WTC11 (cell line): ENCODE measurements at regions not wholly inside any gene's neighbourhood (a gene's known extent, or its start where the extent isn't known, plus 50 kb on each side); places are given as distances from the start of the nearest gene placed in this dataset.

Experiments
- ATAC-seq: fragments of 200-7000 bp; cut with Tn5 transposase; 2 replicates; pipeline ENCODE4 v1.10.0; 2021; ENCODE audit warnings: mild to moderate bottlenecking, moderate library complexity
- CTCF ChIA-PET: fragments of 300-600 bp; sonication (Branson Sonifier 250); formaldehyde crosslinking; loops from one replicate; lab custom pipeline; 2021; ENCODE audit warnings: antibody characterized with exemption; lab: Charles Lee
- POLR2A ChIA-PET: fragments of 350-600 bp; sonication (Branson Sonifier 250); formaldehyde crosslinking; loops from one replicate; lab custom pipeline; 2021; ENCODE audit warnings: antibody characterized with exemption; lab: Charles Lee
- DNase-seq: peaks from one replicate; pipeline ENCODE4 v3.0.0; 2021; ENCODE audit warnings: low spot score
- H3K27ac Mint-ChIP-seq: 2 replicates; pipeline ENCODE4 v1.8.0; 2021; ENCODE audit warnings: mixed read lengths
- H3K27me3 Mint-ChIP-seq: 2 replicates; pipeline ENCODE4 v1.8.0; 2021; ENCODE audit warnings: low read depth, mild to moderate bottlenecking, moderate library complexity, mixed read lengths
- H3K36me3 Mint-ChIP-seq: 2 replicates; pipeline ENCODE4 v1.8.0; 2021; ENCODE audit warnings: mixed read lengths
- H3K4me1 Mint-ChIP-seq: 2 replicates; pipeline ENCODE4 v1.8.0; 2022; ENCODE audit warnings: mixed read lengths
- H3K4me3 Mint-ChIP-seq: 2 replicates; pipeline ENCODE4 v1.8.0; 2021; ENCODE audit warnings: mild to moderate bottlenecking, moderate library complexity, mixed read lengths
- H3K9me3 Mint-ChIP-seq: 2 replicates; pipeline ENCODE4 v1.8.0; 2021; ENCODE audit warnings: mixed read lengths
- ARID4B ChIP-seq: sonication (generic); formaldehyde crosslinking; IDR thresholded peaks from 2 replicates; pipeline ENCODE4 v1.8.0; 2023; ENCODE audit warnings: missing genetic modification reagents, mild to moderate bottlenecking, borderline replicate concordance
- FOXK1 ChIP-seq: sonication (generic); formaldehyde crosslinking; IDR thresholded peaks from 2 replicates; pipeline ENCODE4 v1.8.0; 2022; ENCODE audit warnings: mild to moderate bottlenecking, moderate library complexity, missing genetic modification reagents
- GRHL2 ChIP-seq: fragments of 250-450 bp; sonication (Bioruptor Pico); IDR thresholded peaks from 2 replicates; pipeline ENCODE4 v1.8.0; 2022; ENCODE audit warnings: mild to moderate bottlenecking, moderate library complexity; ENCODE audit not compliant: insufficient replicate concordance, severe bottlenecking
- GTF2I ChIP-seq: fragments of 250-450 bp; sonication (Bioruptor Pico); conservative IDR thresholded peaks from 2 replicates; pipeline ENCODE4 v1.4.0; 2021; ENCODE audit warnings: mild to moderate bottlenecking
- JAZF1 ChIP-seq: fragments of 250-450 bp; sonication (Bioruptor Pico); IDR thresholded peaks from 2 replicates; pipeline ENCODE4 v1.9.0; 2021; ENCODE audit warnings: moderate library complexity, mild to moderate bottlenecking, inconsistent platforms
- NFYB ChIP-seq: sonication (generic); formaldehyde crosslinking; conservative IDR thresholded peaks from 2 replicates; pipeline ENCODE4 v1.8.0; 2022; ENCODE audit warnings: low read depth, missing genetic modification reagents
- NR1H2 ChIP-seq: sonication (generic); formaldehyde crosslinking; IDR thresholded peaks from 2 replicates; pipeline ENCODE4 v1.9.0; 2021; ENCODE audit warnings: mild to moderate bottlenecking, moderate library complexity, missing genetic modification reagents
- NR3C1 ChIP-seq: sonication (generic); formaldehyde crosslinking; conservative IDR thresholded peaks from 2 replicates; pipeline ENCODE4 v1.8.1; 2023; ENCODE audit warnings: low read depth, mild to moderate bottlenecking, missing genetic modification reagents
- ZNF281 ChIP-seq: sonication (generic); formaldehyde crosslinking; IDR thresholded peaks from 2 replicates; pipeline ENCODE4 v1.8.0; 2023; ENCODE audit warnings: mild to moderate bottlenecking, missing genetic modification reagents
- TF ChIP-seq, protein P1 (sequence below): sonication (generic); formaldehyde crosslinking; IDR thresholded peaks from 2 replicates; pipeline ENCODE4 v1.8.1; 2023; ENCODE audit warnings: mild to moderate bottlenecking, missing genetic modification reagents, borderline replicate concordance

DNA sequence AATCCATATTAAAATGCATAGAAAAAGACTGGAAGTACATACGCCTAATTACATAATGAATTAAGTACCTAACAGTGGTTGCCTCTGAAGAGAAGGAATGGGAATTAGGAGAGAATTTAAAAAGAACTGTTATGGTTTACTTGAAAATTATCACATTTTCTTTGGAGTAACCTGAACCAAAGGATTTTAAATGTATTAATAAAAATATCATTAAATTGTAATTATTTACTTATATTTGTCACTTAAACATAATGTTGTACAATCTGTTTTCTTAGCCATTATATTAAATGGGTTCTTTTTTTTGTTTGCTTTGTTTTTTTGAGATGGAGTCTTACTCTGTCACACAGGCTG lies 114.2 kb upstream of the SLC7A14 start:
- POLR2A ChIA-PET = no interaction called here

More for the DNA sequence above, 114.2 kb upstream of the SLC7A14 start:
- TF ChIP-seq GTF2I (CRISPR knock-in tag) (no peak), FOXK1 (CRISPR knock-in tag) (no peak), ARID4B (no peak), NR1H2 (CRISPR knock-in tag) (no peak), NR3C1 (CRISPR knock-in tag) (no peak), ZNF281 (CRISPR knock-in tag) (no peak), JAZF1 (CRISPR knock-in tag) (no peak), NFYB (no peak), GRHL2 (no peak)
- TF ChIP-seq, protein P1, sequence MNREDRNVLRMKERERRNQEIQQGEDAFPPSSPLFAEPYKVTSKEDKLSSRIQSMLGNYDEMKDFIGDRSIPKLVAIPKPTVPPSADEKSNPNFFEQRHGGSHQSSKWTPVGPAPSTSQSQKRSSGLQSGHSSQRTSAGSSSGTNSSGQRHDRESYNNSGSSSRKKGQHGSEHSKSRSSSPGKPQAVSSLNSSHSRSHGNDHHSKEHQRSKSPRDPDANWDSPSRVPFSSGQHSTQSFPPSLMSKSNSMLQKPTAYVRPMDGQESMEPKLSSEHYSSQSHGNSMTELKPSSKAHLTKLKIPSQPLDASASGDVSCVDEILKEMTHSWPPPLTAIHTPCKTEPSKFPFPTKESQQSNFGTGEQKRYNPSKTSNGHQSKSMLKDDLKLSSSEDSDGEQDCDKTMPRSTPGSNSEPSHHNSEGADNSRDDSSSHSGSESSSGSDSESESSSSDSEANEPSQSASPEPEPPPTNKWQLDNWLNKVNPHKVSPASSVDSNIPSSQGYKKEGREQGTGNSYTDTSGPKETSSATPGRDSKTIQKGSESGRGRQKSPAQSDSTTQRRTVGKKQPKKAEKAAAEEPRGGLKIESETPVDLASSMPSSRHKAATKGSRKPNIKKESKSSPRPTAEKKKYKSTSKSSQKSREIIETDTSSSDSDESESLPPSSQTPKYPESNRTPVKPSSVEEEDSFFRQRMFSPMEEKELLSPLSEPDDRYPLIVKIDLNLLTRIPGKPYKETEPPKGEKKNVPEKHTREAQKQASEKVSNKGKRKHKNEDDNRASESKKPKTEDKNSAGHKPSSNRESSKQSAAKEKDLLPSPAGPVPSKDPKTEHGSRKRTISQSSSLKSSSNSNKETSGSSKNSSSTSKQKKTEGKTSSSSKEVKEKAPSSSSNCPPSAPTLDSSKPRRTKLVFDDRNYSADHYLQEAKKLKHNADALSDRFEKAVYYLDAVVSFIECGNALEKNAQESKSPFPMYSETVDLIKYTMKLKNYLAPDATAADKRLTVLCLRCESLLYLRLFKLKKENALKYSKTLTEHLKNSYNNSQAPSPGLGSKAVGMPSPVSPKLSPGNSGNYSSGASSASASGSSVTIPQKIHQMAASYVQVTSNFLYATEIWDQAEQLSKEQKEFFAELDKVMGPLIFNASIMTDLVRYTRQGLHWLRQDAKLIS = no peak
- TF ChIP-seq, all 79 proteins: peak for 0
- ATAC-seq (no peak), DNase-seq (no peak)
- Mint-ChIP-seq H3K27ac (no peak overlapping the region), H3K4me3 (no peak overlapping the region), H3K9me3 (no peaks in the 10 kb centered on the region), H3K36me3 (no peaks in the 10 kb centered on the region), H3K4me1 (peaks cover 20% of the 10 kb centered on the region), H3K27me3 (peaks cover 4% of the 10 kb centered on the region)
- CTCF ChIA-PET = no interaction called here
